ENCODE measurements at regions not wholly inside any gene's neighbourhood (a gene's known extent, or its start where the extent isn't known, plus 50 kb on each side); places are given as distances from the start of the nearest gene placed in this dataset.

DNA sequence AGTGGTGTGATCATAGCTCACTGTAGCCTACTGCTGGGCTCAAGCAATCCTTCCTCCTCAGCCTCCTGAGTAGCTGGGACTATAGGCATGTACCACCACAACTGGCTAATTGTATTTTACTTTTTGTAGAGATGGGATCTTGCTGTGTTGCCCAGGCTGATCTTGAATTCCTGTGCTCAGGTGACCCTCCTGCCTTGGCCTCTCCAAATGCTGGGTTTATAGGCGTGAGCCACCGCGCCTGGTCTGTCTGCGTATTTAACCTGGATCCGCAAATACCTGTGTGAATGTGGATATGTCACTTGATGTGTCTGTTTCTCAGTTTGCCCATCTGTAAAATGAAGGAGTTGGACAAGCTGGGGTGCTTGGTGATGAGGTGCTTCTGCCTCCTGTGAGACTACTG, 123.9 kb downstream of the BAMBI start:
- Histone ChIP-seq H3K4me1 (ENCODE audit: control insufficient read depth in 1 of 2, insufficient read depth in 2 of 2, low read length in 2 of 2) (no peaks in the 10 kb centered on the region), H3K4me3 (replicated peaks in 1 of 3; ENCODE audit: low read depth in 2 of 3, low read length in 3 of 3) (no peak overlapping the region), H4K20me1 (ENCODE audit: insufficient read depth, low read length) (no peaks in the 10 kb centered on the region), H3K9me3 (replicated peaks in 1 of 2; ENCODE audit: control insufficient read depth in 1 of 2, insufficient read depth in 1 of 2, low read length in 2 of 2) (no peaks in the 10 kb centered on the region), H3K9ac (ENCODE audit: insufficient read depth, low read length, poor library complexity, severe bottlenecking) (no peak overlapping the region), H3K4me2 (replicated peaks; ENCODE audit: extremely low read depth, low read length, poor library complexity, severe bottlenecking) (no peak overlapping the region), H3K27me3 (ENCODE audit: control insufficient read depth in 2 of 2, insufficient read depth in 2 of 2, low read length in 2 of 2) (no peaks in the 10 kb centered on the region), H3K36me3 (replicated peaks in 1 of 2; ENCODE audit: control insufficient read depth in 1 of 2, insufficient read depth in 2 of 2, low read length in 2 of 2) (no peaks in the 10 kb centered on the region), H2AFZ (ENCODE audit: insufficient read depth, low read depth, low read length, poor library complexity, severe bottlenecking) (no peak overlapping the region), H3K79me2 (ENCODE audit: insufficient read depth, low read length) (no peaks in the 10 kb centered on the region), H3K27ac (ENCODE audit: low read depth in 1 of 2, low read length in 2 of 2) (no peak overlapping the region)
- DNase-seq, result no peak
- Mint-ChIP-seq H3K36me3 (no peaks in the 10 kb centered on the region), H3K4me3 (no peak overlapping the region), H3K4me1 (no peaks in the 10 kb centered on the region), H3K27me3 (ENCODE audit: low read depth in 3 of 3) (peaks cover 5 to 8% (median 6%) of the 10 kb centered on the region in 3 donors), H3K9me3 (peaks cover 0 to 3% (median 0%) of the 10 kb centered on the region in 7 donors), H3K27ac (no peak overlapping the region)
- TF ChIP-seq, protein P1, sequence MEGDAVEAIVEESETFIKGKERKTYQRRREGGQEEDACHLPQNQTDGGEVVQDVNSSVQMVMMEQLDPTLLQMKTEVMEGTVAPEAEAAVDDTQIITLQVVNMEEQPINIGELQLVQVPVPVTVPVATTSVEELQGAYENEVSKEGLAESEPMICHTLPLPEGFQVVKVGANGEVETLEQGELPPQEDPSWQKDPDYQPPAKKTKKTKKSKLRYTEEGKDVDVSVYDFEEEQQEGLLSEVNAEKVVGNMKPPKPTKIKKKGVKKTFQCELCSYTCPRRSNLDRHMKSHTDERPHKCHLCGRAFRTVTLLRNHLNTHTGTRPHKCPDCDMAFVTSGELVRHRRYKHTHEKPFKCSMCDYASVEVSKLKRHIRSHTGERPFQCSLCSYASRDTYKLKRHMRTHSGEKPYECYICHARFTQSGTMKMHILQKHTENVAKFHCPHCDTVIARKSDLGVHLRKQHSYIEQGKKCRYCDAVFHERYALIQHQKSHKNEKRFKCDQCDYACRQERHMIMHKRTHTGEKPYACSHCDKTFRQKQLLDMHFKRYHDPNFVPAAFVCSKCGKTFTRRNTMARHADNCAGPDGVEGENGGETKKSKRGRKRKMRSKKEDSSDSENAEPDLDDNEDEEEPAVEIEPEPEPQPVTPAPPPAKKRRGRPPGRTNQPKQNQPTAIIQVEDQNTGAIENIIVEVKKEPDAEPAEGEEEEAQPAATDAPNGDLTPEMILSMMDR (IDR thresholded peaks at IDR 0.05), result no peak
- intact Hi-C loops (cut with micrococcal nuclease), result no loop called here
- WGBS (ENCODE audit: insufficient coverage), result 98% methylated on average over 5 of the region's 5 CpGs

GRCh38 chr10:28801869-28802268, 124.5 kb downstream of the BAMBI start:
- H3K4me3 ChIP-seq (replicated peaks in 1 of 3; ENCODE audit: low read depth in 2 of 3, low read length in 3 of 3), result no peak overlapping the region
- Mint-ChIP-seq H3K36me3 (no peaks in the 10 kb centered on the region), H3K4me3 (no peak overlapping the region), H3K27me3 (ENCODE audit: low read depth in 3 of 3) (peaks cover 6 to 8% (median 6%) of the 10 kb centered on the region in 3 donors), H3K9me3 (peaks cover 0 to 3% (median 0%) of the 10 kb centered on the region in 7 donors), H3K27ac (no peak overlapping the region), H3K4me1 (no peaks in the 10 kb centered on the region)
- no peaks in the 10 kb centered on the region for H3K4me1 ChIP-seq (ENCODE audit: control insufficient read depth in 1 of 2, insufficient read depth in 2 of 2, low read length in 2 of 2)
- H2AFZ ChIP-seq (ENCODE audit: insufficient read depth, low read depth, low read length, poor library complexity, severe bottlenecking), result no peak overlapping the region
- H4K20me1 ChIP-seq (ENCODE audit: insufficient read depth, low read length), result no peaks in the 10 kb centered on the region
- intact Hi-C loops (cut with micrococcal nuclease), result no loop called here
- H3K9me3 ChIP-seq (replicated peaks in 1 of 2; ENCODE audit: control insufficient read depth in 1 of 2, insufficient read depth in 1 of 2, low read length in 2 of 2), result no peaks in the 10 kb centered on the region
- DNase-seq, result no peak
- H3K36me3 ChIP-seq (replicated peaks in 1 of 2; ENCODE audit: control insufficient read depth in 1 of 2, insufficient read depth in 2 of 2, low read length in 2 of 2), result no peaks in the 10 kb centered on the region
- WGBS (ENCODE audit: insufficient coverage), result 88% methylated on average over 1 of the region's 1 CpG
- H3K27ac ChIP-seq (ENCODE audit: low read depth in 1 of 2, low read length in 2 of 2), result no peak overlapping the region
- no peak overlapping the region for H3K4me2 ChIP-seq (replicated peaks; ENCODE audit: extremely low read depth, low read length, poor library complexity, severe bottlenecking)
- H3K27me3 ChIP-seq (ENCODE audit: control insufficient read depth in 2 of 2, insufficient read depth in 2 of 2, low read length in 2 of 2), result no peaks in the 10 kb centered on the region
- no peaks in the 10 kb centered on the region for H3K79me2 ChIP-seq (ENCODE audit: insufficient read depth, low read length)
- TF ChIP-seq, protein P1 (IDR thresholded peaks at IDR 0.05), result no peak
- H3K9ac ChIP-seq (ENCODE audit: insufficient read depth, low read length, poor library complexity, severe bottlenecking), result no peak overlapping the region
